RWPE2 (cell line): ENCODE measurements at regions not wholly inside any gene's neighbourhood (a gene's known extent, or its start where the extent isn't known, plus 50 kb on each side); places are given as distances from the start of the nearest gene placed in this dataset.

ENCODE experiments used
- ATAC-seq: fragments of 200-7000 bp; cut with Tn5 transposase; 3 replicates; pipeline ENCODE4 v1.9.1; 2021; ENCODE audit warnings: low read depth
- DNase-seq: peaks from one replicate; pipeline ENCODE4 v3.0.0-alpha.2; 2020; ENCODE audit warnings: low spot score
- H3K27ac ChIP-seq: fragments of 450-650 bp; 2 replicates; pipeline ENCODE4 v1.5.1; 2017; ENCODE audit warnings: mild to moderate bottlenecking; ENCODE audit not compliant: poor library complexity, severe bottlenecking
- H3K27me3 ChIP-seq: fragments of 250-450 bp; sonication (Bioruptor Pico); 2 replicates; pipeline ENCODE4 v1.5.1; 2021; ENCODE audit warnings: mild to moderate bottlenecking, moderate library complexity; ENCODE audit not compliant: insufficient read depth, poor library complexity, severe bottlenecking
- H3K36me3 ChIP-seq: fragments of 250-450 bp; sonication (Bioruptor Pico); 2 replicates; pipeline ENCODE4 v1.5.1; 2020; ENCODE audit warnings: low read depth, mild to moderate bottlenecking, moderate library complexity
- H3K4me1 ChIP-seq: fragments of 250-450 bp; sonication (Bioruptor Pico); 2 replicates; pipeline ENCODE4 v1.5.1; 2021; ENCODE audit warnings: mild to moderate bottlenecking, moderate library complexity; ENCODE audit not compliant: insufficient read depth, poor library complexity, severe bottlenecking
- H3K4me3 ChIP-seq: fragments of 250-450 bp; sonication (Bioruptor Pico); 2 replicates; pipeline ENCODE4 v1.5.1; 2021; ENCODE audit warnings: mild to moderate bottlenecking, moderate library complexity; ENCODE audit not compliant: severe bottlenecking
- H3K9me3 ChIP-seq: fragments of 250-450 bp; sonication (Bioruptor Pico); 2 replicates; pipeline ENCODE4 v1.5.1; 2021; ENCODE audit warnings: mild to moderate bottlenecking, moderate library complexity; ENCODE audit not compliant: severe bottlenecking
- CTCF ChIP-seq: fragments of 450-650 bp; IDR thresholded peaks from one replicate; pipeline ENCODE4 v1.5.1; 2017; ENCODE audit warnings: mild to moderate bottlenecking, moderate library complexity; ENCODE audit not compliant: poor library complexity, severe bottlenecking

DNA sequence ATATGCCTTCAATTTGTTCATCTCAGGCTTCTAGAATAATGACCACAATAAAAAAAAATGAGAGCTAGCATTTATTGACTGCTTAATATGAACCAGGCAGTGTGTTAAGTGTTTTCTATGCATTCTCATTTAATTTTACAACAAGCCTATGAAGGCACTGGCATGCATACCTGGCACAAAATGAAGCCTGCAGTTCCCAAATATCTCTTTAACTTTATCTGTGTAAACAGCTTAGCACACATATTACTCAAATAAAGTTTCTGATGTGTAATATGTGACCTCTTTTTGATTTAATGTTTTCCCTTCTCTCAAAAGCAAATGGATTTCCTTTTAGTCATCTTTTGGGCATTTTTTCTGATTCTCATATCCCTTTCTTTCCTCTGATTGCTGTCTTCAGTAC is 671.8 kb downstream of the PCDH7 start:
- Histone ChIP-seq H3K36me3 (no peaks in the 10 kb centered on the region), H3K4me3 (no peak overlapping the region), H3K4me1 (no peaks in the 10 kb centered on the region), H3K27me3 (no peaks in the 10 kb centered on the region), H3K9me3 (no peaks in the 10 kb centered on the region), H3K27ac (no peak overlapping the region)
- TF ChIP-seq CTCF, result no peak
- no peak for ATAC-seq
- no peak for DNase-seq

DNA sequence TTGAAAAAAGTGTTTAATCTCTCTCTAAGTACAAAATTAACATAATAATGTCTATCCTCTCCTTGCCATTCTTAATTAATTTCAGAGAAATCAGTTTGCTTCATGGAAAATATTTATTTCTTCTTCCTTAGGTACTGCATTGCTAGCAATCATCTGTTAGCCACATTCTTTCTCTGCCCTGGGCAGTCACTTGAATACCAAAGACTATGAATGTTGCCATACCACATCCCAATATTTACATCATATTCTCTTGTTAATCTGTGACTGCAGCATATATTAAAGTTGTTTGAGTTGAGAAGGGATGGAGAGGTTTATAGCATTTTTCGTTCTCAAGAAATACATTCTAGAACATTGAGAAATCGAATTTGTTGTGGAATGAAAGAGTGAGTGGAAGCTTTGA is 672.8 kb downstream of the PCDH7 start:
- no peak for TF ChIP-seq CTCF
- Histone ChIP-seq H3K36me3 (no peaks in the 10 kb centered on the region), H3K4me3 (no peak overlapping the region), H3K9me3 (no peaks in the 10 kb centered on the region), H3K4me1 (no peaks in the 10 kb centered on the region), H3K27me3 (no peaks in the 10 kb centered on the region), H3K27ac (no peak overlapping the region)
- DNase-seq (no peak), ATAC-seq (no peak)

- Histone ChIP-seq H3K4me3 (no peak overlapping the region), H3K4me1 (no peaks in the 10 kb centered on the region), H3K36me3 (no peaks in the 10 kb centered on the region), H3K9me3 (no peaks in the 10 kb centered on the region), H3K27ac (no peak overlapping the region), H3K27me3 (no peaks in the 10 kb centered on the region)
- DNase-seq, result no peak
- ATAC-seq, result no peak
- no peak for TF ChIP-seq CTCF
Observed at GRCh38 chr4:31408121-31408520, 688.0 kb downstream of the PCDH7 start.

DNA sequence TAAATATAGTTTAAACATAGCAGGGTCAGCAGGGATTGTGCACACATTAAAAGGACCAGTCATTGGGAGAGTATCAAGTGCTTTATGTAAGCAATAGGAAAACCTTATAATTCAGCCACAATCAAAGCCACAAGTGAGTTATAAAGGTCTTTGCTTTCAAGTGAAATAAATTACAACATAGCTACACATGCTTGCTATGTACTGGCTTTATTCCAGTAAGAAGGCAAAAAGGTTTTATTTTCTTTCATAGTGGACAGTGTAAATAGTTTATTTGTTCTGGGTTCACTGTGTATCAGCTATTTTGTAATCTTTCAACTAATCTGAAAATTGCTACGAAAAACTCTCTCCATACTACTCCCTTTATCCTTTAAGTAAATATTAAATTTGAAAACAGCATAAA is 691.4 kb downstream of the PCDH7 start:
- Histone ChIP-seq H3K36me3 (no peaks in the 10 kb centered on the region), H3K4me1 (no peaks in the 10 kb centered on the region), H3K27me3 (no peaks in the 10 kb centered on the region), H3K9me3 (no peaks in the 10 kb centered on the region), H3K4me3 (no peak overlapping the region), H3K27ac (no peak overlapping the region)
- ATAC-seq (no peak), DNase-seq (no peak)
- no peak for TF ChIP-seq CTCF

DNA sequence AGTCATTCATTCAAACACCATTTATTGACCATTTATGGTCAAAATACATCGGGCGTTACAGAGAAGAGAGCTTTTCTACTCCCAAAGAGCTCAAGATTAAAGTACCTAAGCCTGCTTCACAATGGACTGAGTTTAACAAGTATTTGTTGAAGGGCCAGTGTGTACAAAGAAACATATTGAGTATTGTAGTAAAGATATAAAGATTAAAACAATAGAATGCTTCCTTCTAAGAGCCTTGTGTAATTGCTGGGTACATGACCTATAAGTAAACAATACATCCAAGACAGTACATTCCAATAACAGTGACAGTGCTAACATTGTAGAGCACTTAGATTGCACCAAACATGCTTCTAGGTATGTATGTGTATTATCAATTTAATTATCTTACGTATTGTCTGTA is 695.5 kb downstream of the PCDH7 start:
- TF ChIP-seq CTCF, result no peak
- no peaks in the 10 kb centered on the region for H3K4me1 ChIP-seq
- no peak overlapping the region for H3K27ac ChIP-seq
- no peak for ATAC-seq
- H3K36me3 ChIP-seq, result no peaks in the 10 kb centered on the region
- DNase-seq, result no peak
- H3K4me3 ChIP-seq, result no peak overlapping the region
- no peaks in the 10 kb centered on the region for H3K9me3 ChIP-seq
- H3K27me3 ChIP-seq, result no peaks in the 10 kb centered on the region
